ENCODE measurements at regions not wholly inside any gene's neighbourhood (a gene's known extent, or its start where the extent isn't known, plus 50 kb on each side); places are given as distances from the start of the nearest gene placed in this dataset.
A peak's percentile ranks its signal among the peaks of the same experiment; 100 is the strongest.
"Not testable (repeated sequence)": the region's sequence is repeated elsewhere in the genome, so short reads cannot be mapped to it uniquely, and the experiment has no call there.

DNA sequence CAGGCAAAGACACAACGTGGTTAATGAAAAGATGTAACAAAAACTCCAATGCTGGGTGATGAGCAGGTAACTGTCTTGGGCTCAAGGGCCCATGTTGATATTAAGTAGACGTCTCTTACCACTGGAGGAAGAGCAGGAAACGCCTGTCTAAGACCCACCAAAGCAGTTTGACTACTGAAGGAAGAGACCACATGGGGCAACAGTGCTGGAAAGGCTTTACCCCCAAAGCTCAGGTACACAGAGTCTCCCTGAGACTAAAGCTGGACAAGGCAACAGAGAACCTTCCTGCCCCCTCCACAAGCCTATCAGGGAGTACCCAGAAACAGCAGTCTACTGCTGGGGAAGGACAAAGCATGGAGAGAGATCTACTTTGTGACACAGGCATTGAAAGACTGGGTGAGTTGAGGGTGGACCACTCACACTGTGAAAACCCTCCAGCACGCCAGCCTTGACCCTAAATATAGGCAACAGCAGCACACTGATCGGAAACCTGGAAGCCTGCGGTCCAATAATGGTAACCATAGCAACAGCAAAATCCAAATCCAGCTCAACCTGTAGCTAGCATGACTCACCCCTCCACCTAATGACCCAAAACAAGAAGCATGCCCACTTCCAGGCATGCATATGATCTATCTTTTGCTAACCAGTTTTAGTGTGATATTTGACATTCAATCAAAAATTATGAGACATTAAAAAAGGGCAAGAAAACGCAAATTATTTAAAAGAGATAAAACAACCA, 270.5 kb upstream of the SDK2 start:
- Histone ChIP-seq H4K20me1 (replicated peaks; ENCODE audit: control insufficient read depth, insufficient read depth, low read length) (no peaks in the 10 kb centered on the region), H3K4me3 (no peak overlapping the region), H3K9me3 (replicated peaks; ENCODE audit: control insufficient read depth, insufficient read depth, low read depth, low read length) (no peaks in the 10 kb centered on the region), H3K9me1 (ENCODE audit: control insufficient read depth, insufficient read depth, low read length) (no peaks in the 10 kb centered on the region), H3K36me3 (ENCODE audit: control insufficient read depth, insufficient read depth, low read length) (no peaks in the 10 kb centered on the region), H3K27me3 (ENCODE audit: control insufficient read depth in 2 of 2, insufficient read depth in 2 of 2, low read length in 2 of 2) (no peaks in the 10 kb centered on the region), H3K79me2 (ENCODE audit: control insufficient read depth, insufficient read depth, low read length) (no peaks in the 10 kb centered on the region), H3K4me1 (replicated peaks in 1 of 2; ENCODE audit: control insufficient read depth in 2 of 2, insufficient read depth in 2 of 2, low read length in 2 of 2) (no peaks in the 10 kb centered on the region), H3K4me2 (ENCODE audit: insufficient read depth, low read length) (no peak overlapping the region), H3K27ac (ENCODE audit: extremely low read depth, low read depth, low read length) (no peak overlapping the region), H3K9ac (ENCODE audit: insufficient read depth in 1 of 2, low read depth in 2 of 2, low read length in 2 of 2) (no peak overlapping the region), H2AFZ (ENCODE audit: low read depth, low read length) (no peak overlapping the region)
- ChIA-PET POLR2A (no interaction called here), CTCF (ENCODE audit: low intra/inter-chr PET ratio) (no interaction called here)
- FAIRE-seq, result no peak
- no peak for ATAC-seq
- TF ChIP-seq RFX1 (IDR thresholded peaks at IDR 0.05) (peak; percentile 73), ZFX (CRISPR knock-in tag; IDR thresholded peaks at IDR 0.05) (no peak)
- 0% methylated on average over 7 of the region's 7 CpGs for WGBS (ENCODE audit: insufficient coverage, low coverage, missing lambda C conversion rate)
- DNase-seq (ENCODE audit: extremely low read depth in 1 of 4, low spot score in 3 of 4), result no peak
- intact Hi-C loops (cut with micrococcal nuclease), result no loop called here
- BruUV-seq (replicated peaks), result no TSS peak
- in situ Hi-C loops (cut with MboI), result no loop called here

DNA sequence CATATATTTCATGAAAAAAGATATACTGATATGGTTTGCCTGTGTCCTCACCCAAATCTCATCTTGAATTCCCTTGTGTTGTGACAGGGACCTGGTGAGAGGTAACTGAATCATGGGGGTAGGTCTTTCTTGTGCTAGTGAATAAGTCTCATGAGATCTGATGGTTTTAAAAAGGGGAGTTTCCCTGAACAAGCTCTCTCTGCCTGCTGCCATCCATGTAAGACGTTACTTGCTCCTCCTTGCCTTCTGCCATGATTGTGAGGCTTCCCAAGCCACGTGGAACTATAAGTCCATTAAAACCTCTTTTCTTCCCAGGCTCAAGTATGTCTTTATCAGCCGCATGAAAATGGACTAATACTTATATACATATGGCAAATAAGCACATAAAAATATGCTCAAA, 274.8 kb upstream of the SDK2 start:
- POLR2A ChIA-PET; intact Hi-C loops (cut with micrococcal nuclease); H3K9ac ChIP-seq (ENCODE audit: insufficient read depth in 1 of 2, low read depth in 2 of 2, low read length in 2 of 2); H4K20me1 ChIP-seq (replicated peaks; ENCODE audit: control insufficient read depth, insufficient read depth, low read length); H3K27ac ChIP-seq (ENCODE audit: extremely low read depth, low read depth, low read length); H3K79me2 ChIP-seq (ENCODE audit: control insufficient read depth, insufficient read depth, low read length); H3K9me3 ChIP-seq (replicated peaks; ENCODE audit: control insufficient read depth, insufficient read depth, low read depth, low read length); H3K4me3 ChIP-seq; H3K36me3 ChIP-seq (ENCODE audit: control insufficient read depth, insufficient read depth, low read length); FAIRE-seq; H3K4me1 ChIP-seq (replicated peaks in 1 of 2; ENCODE audit: control insufficient read depth in 2 of 2, insufficient read depth in 2 of 2, low read length in 2 of 2); DNase-seq (ENCODE audit: extremely low read depth in 1 of 4, low spot score in 3 of 4); CTCF ChIA-PET (ENCODE audit: low intra/inter-chr PET ratio); H3K4me2 ChIP-seq (ENCODE audit: insufficient read depth, low read length); H3K27me3 ChIP-seq (ENCODE audit: control insufficient read depth in 2 of 2, insufficient read depth in 2 of 2, low read length in 2 of 2); H3K9me1 ChIP-seq (ENCODE audit: control insufficient read depth, insufficient read depth, low read length); ATAC-seq; BruUV-seq (replicated peaks); in situ Hi-C loops (cut with MboI); H2AFZ ChIP-seq (ENCODE audit: low read depth, low read length): not testable (repeated sequence)
- WGBS (ENCODE audit: insufficient coverage, low coverage, missing lambda C conversion rate), result 0% methylated on average over 3 of the region's 3 CpGs
- TF ChIP-seq ZNF431 (CRISPR knock-in tag; IDR thresholded peaks at IDR 0.05), result peak; percentile 93
